Liver (tissue), 7 donors: ENCODE measurements at regions not wholly inside any gene's neighbourhood (a gene's known extent, or its start where the extent isn't known, plus 50 kb on each side); places are given as distances from the start of the nearest gene placed in this dataset.
"Not testable (repeated sequence)": the region's sequence is repeated elsewhere in the genome, so short reads cannot be mapped to it uniquely, and the experiment has no call there.

Experiments used
- DNase-seq: peaks from one replicate; pipeline ENCODE4 v3.0.0-alpha.2; 2017; ENCODE audit warnings: low spot score
- H3K27ac ChIP-seq, 2 donors: one replicate each; pipeline ENCODE4 v1.7.0; 2013; ENCODE audit warnings: inconsistent platforms in 2 of 2, low read length in 2 of 2, control low read depth in 1 of 2, low read depth in 1 of 2, mild to moderate bottlenecking in 1 of 2
- H3K27me3 ChIP-seq, 4 donors: one replicate each; pipeline versions ENCODE4 v1.6.1 to v1.7.0; 2013; ENCODE audit warnings: low read length in 3 of 4, inconsistent platforms in 1 of 4, mild to moderate bottlenecking in 1 of 4, moderate library complexity in 1 of 4; ENCODE audit not compliant: control insufficient read depth in 4 of 4, insufficient read depth in 4 of 4
- H3K36me3 ChIP-seq, 4 donors: one replicate each; pipeline versions ENCODE4 v1.6.1 to v1.7.0; 2013; ENCODE audit warnings: low read length in 3 of 4, mild to moderate bottlenecking in 3 of 4, low read depth in 1 of 4, moderate library complexity in 1 of 4; ENCODE audit not compliant: control insufficient read depth in 4 of 4, insufficient read depth in 3 of 4
- H3K4me1 ChIP-seq, 4 donors: one replicate each; pipeline versions ENCODE4 v1.6.1 to v1.7.0; 2013; ENCODE audit warnings: low read length in 3 of 4, mild to moderate bottlenecking in 3 of 4, moderate library complexity in 1 of 4; ENCODE audit not compliant: control insufficient read depth in 4 of 4, insufficient read depth in 4 of 4
- H3K4me3 ChIP-seq, 3 donors: one replicate each; pipeline versions ENCODE4 v1.6.1 to v1.7.0; 2013; ENCODE audit warnings: low read length in 3 of 3, control low read depth in 1 of 3, low read depth in 1 of 3, mild to moderate bottlenecking in 1 of 3
- H3K9ac ChIP-seq, 2 donors: one replicate each; pipeline ENCODE4 v1.7.0; 2013; ENCODE audit warnings: low read length in 2 of 2, mild to moderate bottlenecking in 2 of 2, moderate library complexity in 2 of 2, control low read depth in 1 of 2, low read depth in 1 of 2
- H3K9me3 ChIP-seq, 4 donors: one replicate each; pipeline versions ENCODE4 v1.6.1 to v1.7.0; 2013; ENCODE audit warnings: low read length in 3 of 4; ENCODE audit not compliant: control insufficient read depth in 4 of 4
- ATF3 ChIP-seq: IDR thresholded peaks from 2 replicates; pipeline ENCODE4 v1.6.1; 2016; ENCODE audit warnings: antibody characterized with exemption
- EGR1 ChIP-seq, 2 donors: IDR thresholded peaks; 2 replicates each; pipeline ENCODE4 v1.6.1; 2016 to 2018; ENCODE audit warnings: antibody characterized with exemption in 2 of 2, low read depth in 2 of 2
- FOXA1 ChIP-seq: IDR thresholded peaks from 2 replicates; pipeline ENCODE4 v1.6.1; 2016; ENCODE audit warnings: antibody characterized with exemption
- FOXA2 ChIP-seq: IDR thresholded peaks from 2 replicates; pipeline ENCODE4 v1.6.1; 2016; ENCODE audit warnings: antibody characterized with exemption
- GABPA ChIP-seq, 2 donors: IDR thresholded peaks in 1 of 2; conservative IDR thresholded peaks in 1 of 2; 2 replicates each; pipeline ENCODE4 v1.6.1; 2016; ENCODE audit warnings: antibody characterized with exemption in 2 of 2, mild to moderate bottlenecking in 1 of 2, moderate library complexity in 1 of 2
- HNF4A ChIP-seq, 2 donors: conservative IDR thresholded peaks; 2 replicates each; pipeline ENCODE4 v1.6.1; 2016; ENCODE audit warnings: antibody characterized with exemption in 2 of 2, mild to moderate bottlenecking in 2 of 2
- HNF4G ChIP-seq: IDR thresholded peaks from 2 replicates; pipeline ENCODE4 v1.6.1; 2016; ENCODE audit warnings: antibody characterized with exemption
- MAX ChIP-seq: IDR thresholded peaks from 2 replicates; pipeline ENCODE4 v1.6.1; 2016; ENCODE audit warnings: antibody characterized with exemption
- NR2F2 ChIP-seq: IDR thresholded peaks from 2 replicates; pipeline ENCODE4 v1.6.1; 2016; ENCODE audit warnings: antibody characterized with exemption
- REST ChIP-seq: IDR thresholded peaks from 2 replicates; pipeline ENCODE4 v1.6.1; 2016; ENCODE audit warnings: antibody characterized with exemption, mild to moderate bottlenecking
- RXRA ChIP-seq, 2 donors: IDR thresholded peaks; 2 replicates each; pipeline ENCODE4 v1.6.1; 2017 to 2018; ENCODE audit warnings: antibody characterized with exemption in 2 of 2, mild to moderate bottlenecking in 1 of 2
- WGBS: extraction: QIAGEN DNeasy Blood & Tissue Kit; methylation state at CpG from one replicate; pipeline ENCODE4 v1.1.7; 2013; 5-methylcytosine and 5-hydroxymethylcytosine counted together
- donor health status: healthy.
- donor health status: healthy.
- donor health status: healthy.
- donor health status: healthy.

- Histone ChIP-seq H3K9me3 (no peaks in the 10 kb centered on the region), H3K27me3 (peaks cover 0 to 9% (median 0%) of the 10 kb centered on the region in 4 donors), H3K9ac (no peak overlapping the region), H3K36me3 (no peaks in the 10 kb centered on the region), H3K4me1 (no peaks in the 10 kb centered on the region), H3K4me3 (no peak overlapping the region), H3K27ac (no peak overlapping the region)
- TF ChIP-seq HNF4A (conservative IDR thresholded peaks at IDR 0.05) (no peak), REST (no peak), ATF3 (no peak), EGR1 (IDR thresholded peaks at IDR 0.05; ENCODE audit: low read depth in 2 of 2) (no peak), GABPA (IDR thresholded peaks at IDR 0.05 in 1 of 2, conservative IDR thresholded peaks at IDR 0.05 in 1 of 2) (no peak), HNF4G (no peak), RXRA (IDR thresholded peaks at IDR 0.05) (no peak)
- WGBS, result 56% methylated on average over 3 of the region's 3 CpGs
- DNase-seq, result no peak
These were observed 164.4 kb downstream of the SIM1 start for GRCh38 chr6:100300221-100300736.

GRCh38 chr6:100296810-100297544 lies 167.7 kb downstream of the SIM1 start:
- Histone ChIP-seq H3K27me3 (peaks cover 0 to 9% (median 0%) of the 10 kb centered on the region in 4 donors), H3K27ac (no peak overlapping the region), H3K9me3 (no peaks in the 10 kb centered on the region), H3K36me3 (no peaks in the 10 kb centered on the region), H3K9ac (no peak overlapping the region), H3K4me3 (no peak overlapping the region), H3K4me1 (no peaks in the 10 kb centered on the region)
- TF ChIP-seq FOXA1, result no peak
- TF ChIP-seq NR2F2, result no peak
- no peak for TF ChIP-seq FOXA2
- no peak for TF ChIP-seq MAX
- TF ChIP-seq HNF4G, result no peak
- 79% methylated on average over 3 of the region's 3 CpGs for WGBS
- no peak for DNase-seq

GRCh38 chr6:100295172-100295571 lies 169.5 kb downstream of the SIM1 start:
- not testable (repeated sequence) for H3K27ac ChIP-seq, H3K4me3 ChIP-seq, H3K36me3 ChIP-seq, DNase-seq, H3K9me3 ChIP-seq, H3K9ac ChIP-seq, H3K27me3 ChIP-seq, H3K4me1 ChIP-seq
- WGBS, result 94% methylated on average over 4 of the region's 4 CpGs
